IMR-90 (cell line): ENCODE measurements at regions not wholly inside any gene's neighbourhood (a gene's known extent, or its start where the extent isn't known, plus 50 kb on each side); places are given as distances from the start of the nearest gene placed in this dataset.

Experiments
- ATAC-seq: fragments of 200-7000 bp; cut with Tn5 transposase; 2 replicates; pipeline ENCODE4 v1.9.1; 2020; ENCODE audit warnings: low read depth, mild to moderate bottlenecking, moderate library complexity
- BruUV-seq: library from RNA; stranded (reverse); fragments of 400-500 nt; replicated peaks from 2 replicates; lab custom pipeline; 2021; lab: Mats Ljungman, UMichigan
- CTCF ChIA-PET: fragments of 300-600 bp; formaldehyde crosslinking; extraction: SDS; loops from one replicate; lab custom pipeline; 2021; ENCODE audit warnings: antibody characterized with exemption; lab: Yijun Ruan, JAX
- POLR2A ChIA-PET: fragments of 300-600 bp; sonication (Branson Sonifier 250); formaldehyde crosslinking; loops from one replicate; lab custom pipeline; 2022; ENCODE audit warnings: antibody characterized with exemption; ENCODE audit not compliant: unreplicated experiment; lab: Charles Lee
- DNase-seq: peaks from one replicate; pipeline ENCODE4 v3.0.0; 2013
- H2AFZ ChIP-seq: replicated peaks from 2 replicates; pipeline ENCODE3; 2013; ENCODE audit warnings: low read length, mild to moderate bottlenecking; ENCODE audit not compliant: poor library complexity
- H2AK5ac ChIP-seq: 2 replicates; pipeline ENCODE4 v1.6.1; 2013; ENCODE audit warnings: low read depth, low read length, inconsistent platforms
- H2AK9ac ChIP-seq: replicated peaks from 2 replicates; pipeline ENCODE3; 2013; ENCODE audit warnings: mild to moderate bottlenecking, low read depth, low read length, moderate library complexity; ENCODE audit not compliant: poor library complexity
- H2BK120ac ChIP-seq: 2 replicates; pipeline ENCODE4 v1.6.1; 2013; ENCODE audit warnings: low read depth, low read length, inconsistent platforms
- H2BK15ac ChIP-seq: 3 replicates; pipeline ENCODE4 v1.6.1; 2013; ENCODE audit warnings: low read depth, low read length, inconsistent platforms
- H2BK20ac ChIP-seq: 2 replicates; pipeline ENCODE4 v1.6.1; 2013; ENCODE audit warnings: low read depth, mild to moderate bottlenecking, inconsistent platforms, low read length, moderate library complexity
- H2BK5ac ChIP-seq: 2 replicates; pipeline ENCODE4 v1.6.1; 2013; ENCODE audit warnings: mild to moderate bottlenecking, low read depth, low read length, inconsistent platforms; ENCODE audit not compliant: poor library complexity, severe bottlenecking
- H3K14ac ChIP-seq: replicated peaks from 2 replicates; pipeline ENCODE4 v1.6.1; 2013; ENCODE audit warnings: low read depth, low read length, inconsistent platforms
- H3K18ac ChIP-seq: 2 replicates; pipeline ENCODE4 v1.6.1; 2013; ENCODE audit warnings: low read depth, low read length, control low read depth
- H3K23ac ChIP-seq: 2 replicates; pipeline ENCODE4 v1.6.1; 2013; ENCODE audit warnings: low read depth, low read length, inconsistent platforms
- H3K27ac ChIP-seq: 2 replicates; pipeline ENCODE4 v1.5.1; 2013; ENCODE audit warnings: mild to moderate bottlenecking, control low read depth, low read length; ENCODE audit not compliant: insufficient read depth
- H3K27me3 ChIP-seq: 2 replicates; pipeline ENCODE4 v1.6.1; 2013; ENCODE audit warnings: low read length; ENCODE audit not compliant: control insufficient read depth, insufficient read depth
- H3K36me3 ChIP-seq: 2 replicates; pipeline ENCODE4 v1.6.1; 2013; ENCODE audit warnings: low read length, mixed read lengths; ENCODE audit not compliant: control insufficient read depth, insufficient read depth
- H3K4ac ChIP-seq: 2 replicates; pipeline ENCODE4 v1.6.1; 2013; ENCODE audit warnings: low read depth, low read length, inconsistent platforms
- H3K4me1 ChIP-seq: 2 replicates; pipeline ENCODE4 v1.6.1; 2013; ENCODE audit warnings: low read length, mixed read lengths; ENCODE audit not compliant: control insufficient read depth, insufficient read depth
- H3K4me2 ChIP-seq: 2 replicates; pipeline ENCODE4 v1.6.1; 2013; ENCODE audit warnings: low read depth, mild to moderate bottlenecking, control low read depth, low read length, moderate library complexity
- H3K4me3 ChIP-seq: 2 replicates; pipeline ENCODE4 v1.5.1; 2013; ENCODE audit warnings: low read depth, mild to moderate bottlenecking, control low read depth, low read length, moderate library complexity; ENCODE audit not compliant: insufficient read depth
- H3K56ac ChIP-seq: 2 replicates; pipeline ENCODE4 v1.6.1; 2013; ENCODE audit warnings: low read length, inconsistent platforms; ENCODE audit not compliant: insufficient read depth; ENCODE audit errors: extremely low read depth
- H3K79me1 ChIP-seq, 2 experiments: 2 replicates each; pipeline ENCODE4 v1.6.1; 2013; ENCODE audit warnings: low read length in 2 of 2, inconsistent platforms in 1 of 2, low read depth in 1 of 2
- H3K9ac ChIP-seq: 2 replicates; pipeline ENCODE4 v1.6.1; 2013; ENCODE audit warnings: low read depth, low read length, control low read depth
- H3K9me1 ChIP-seq: 2 replicates; pipeline ENCODE4 v1.6.1; 2013; ENCODE audit warnings: low read length, inconsistent platforms; ENCODE audit not compliant: insufficient read depth
- H3K9me3 ChIP-seq: 2 replicates; pipeline ENCODE4 v1.6.1; 2013; ENCODE audit warnings: low read length; ENCODE audit not compliant: control insufficient read depth, insufficient read depth
- H4K20me1 ChIP-seq: 2 replicates; pipeline ENCODE4 v1.6.1; 2013; ENCODE audit warnings: low read length, inconsistent platforms; ENCODE audit not compliant: insufficient read depth
- H4K5ac ChIP-seq: 2 replicates; pipeline ENCODE4 v1.6.1; 2013; ENCODE audit warnings: mild to moderate bottlenecking, low read depth, low read length, control low read depth
- H4K8ac ChIP-seq, 2 experiments: 2 replicates each; pipeline ENCODE4 v1.6.1; 2013; ENCODE audit warnings: low read depth in 2 of 2, low read length in 2 of 2, control low read depth in 1 of 2, inconsistent platforms in 1 of 2
- H4K91ac ChIP-seq: 2 replicates; pipeline ENCODE4 v1.6.1; 2013; ENCODE audit warnings: low read depth, low read length, inconsistent platforms; ENCODE audit not compliant: insufficient read depth
- BHLHE40 ChIP-seq: fragments of 150-350 bp; IDR thresholded peaks from 2 replicates; pipeline ENCODE4 v1.6.1; 2016; ENCODE audit warnings: mild to moderate bottlenecking, low read depth, low read length
- CEBPB ChIP-seq: IDR thresholded peaks from 2 replicates; pipeline ENCODE4 v1.6.1; 2012; ENCODE audit warnings: low read depth, low read length, improper control_type of control experiment
- CHD1 ChIP-seq: IDR thresholded peaks from 2 replicates; pipeline ENCODE4 v1.6.1; 2012; ENCODE audit warnings: low read depth, low read length, improper control_type of control experiment
- CTCF ChIP-seq: conservative IDR thresholded peaks from 2 replicates; pipeline ENCODE4 v1.5.1; 2012; ENCODE audit warnings: mild to moderate bottlenecking, low read depth, low read length, improper control_type of control experiment
- ELK1 ChIP-seq: fragments of 150-350 bp; IDR thresholded peaks from 2 replicates; pipeline ENCODE4 v1.6.1; 2016; ENCODE audit warnings: low read depth, mild to moderate bottlenecking, low read length, moderate library complexity, borderline replicate concordance
- FOS ChIP-seq: fragments of 150-350 bp; IDR thresholded peaks from 2 replicates; pipeline ENCODE4 v1.6.1; 2016; ENCODE audit warnings: low read depth, low read length
- MAFK ChIP-seq: IDR thresholded peaks from 2 replicates; pipeline ENCODE4 v1.6.1; 2012; ENCODE audit warnings: low read depth, low read length, improper control_type of control experiment
- MAZ ChIP-seq: IDR thresholded peaks from 2 replicates; pipeline ENCODE4 v1.6.1; 2012; ENCODE audit warnings: low read depth, mild to moderate bottlenecking, low read length, improper control_type of control experiment, moderate library complexity, borderline replicate concordance
- MXI1 ChIP-seq: IDR thresholded peaks from 2 replicates; pipeline ENCODE4 v1.6.1; 2012; ENCODE audit warnings: low read depth, mild to moderate bottlenecking, low read length, moderate library complexity, borderline replicate concordance
- NFE2L2 ChIP-seq: fragments of 150-350 bp; IDR thresholded peaks from 2 replicates; pipeline ENCODE4 v1.6.1; 2016; ENCODE audit warnings: low read depth, mild to moderate bottlenecking, low read length
- POLR2A ChIP-seq: IDR thresholded peaks from 2 replicates; pipeline ENCODE4 v1.6.1; 2012; ENCODE audit warnings: mild to moderate bottlenecking, low read depth, low read length
- RAD21 ChIP-seq: IDR thresholded peaks from 2 replicates; pipeline ENCODE4 v1.6.1; 2012; ENCODE audit warnings: low read length, improper control_type of control experiment
- RCOR1 ChIP-seq: IDR thresholded peaks from 2 replicates; pipeline ENCODE4 v1.6.1; 2012; ENCODE audit warnings: mild to moderate bottlenecking, low read length, improper control_type of control experiment; ENCODE audit not compliant: insufficient replicate concordance
- RFX5 ChIP-seq: IDR thresholded peaks from 2 replicates; pipeline ENCODE4 v1.8.0; 2012; ENCODE audit warnings: low read depth, mild to moderate bottlenecking, low read length, moderate library complexity
- SMC3 ChIP-seq: fragments of 150-350 bp; IDR thresholded peaks from 2 replicates; pipeline ENCODE4 v1.6.1; 2016; ENCODE audit warnings: low read depth, mild to moderate bottlenecking, antibody characterized with exemption, low read length, moderate library complexity
- USF2 ChIP-seq: fragments of 150-350 bp; IDR thresholded peaks from 2 replicates; pipeline ENCODE4 v1.6.1; 2017; ENCODE audit warnings: mild to moderate bottlenecking, antibody characterized with exemption, low read length, low read depth
- WGBS, 2 experiments: methylation state at CpG; one replicate each; pipeline versions ENCODE4 v1.1.5 to v1.1.7; 2013; ENCODE audit warnings: missing lambda C conversion rate in 2 of 2; ENCODE audit not compliant: insufficient read length in 1 of 2; ENCODE audit errors: extremely low coverage in 2 of 2; 5-methylcytosine and 5-hydroxymethylcytosine counted together
- dilution Hi-C: fragments of 300-500 bp; cut with HindIII; formaldehyde crosslinking; loops from one replicate; pipeline ENCODE4 v1.14.3; 2018; ENCODE audit warnings: low sequenced_read_pairs; ENCODE audit not compliant: unreplicated experiment
- in situ Hi-C: fragments of 300-500 bp; cut with MboI; formaldehyde crosslinking; loops from 3 replicates; pipeline ENCODE4 v1.14.3; 2019; ENCODE audit warnings: low sequenced_read_pairs, inconsistent platforms, mixed read lengths
- intact Hi-C: fragments of 100-400 bp; cut with micrococcal nuclease; formaldehyde crosslinking; loops from 2 replicates; pipeline ENCODE4 v1.10.0; 2022

- Histone ChIP-seq H3K4me2 (peak overlapping the region; percentile 90; the same call in 1 of the 2 replicates), H2BK120ac (no peak overlapping the region), H3K27me3 (peaks cover 2% of the 10 kb centered on the region; the same call in 1 of the 2 replicates), H3K56ac (no peak overlapping the region), H4K8ac (0 out of 4 replicates have a peak overlapping the region, but pooled peaks of 1 of the 2 experiments have one; percentile 20), H3K18ac (no peak overlapping the region), H3K23ac (no peak overlapping the region), H3K9ac (no peak overlapping the region), H4K20me1 (no peaks in the 10 kb centered on the region), H2AK9ac (no peak overlapping the region), H3K79me1 (no peaks in the 10 kb centered on the region), H2BK15ac (no peak overlapping the region), H4K91ac (no peak overlapping the region), H3K27ac (no peak overlapping the region), H3K9me1 (peaks cover 4% of the 10 kb centered on the region; the same call in 1 of the 2 replicates), H4K5ac (no peak overlapping the region), H3K14ac (no peak overlapping the region), H3K4me1 (peaks cover 7% of the 10 kb centered on the region), H3K4me3 (no peak overlapping the region), H3K9me3 (no peaks in the 10 kb centered on the region), H3K4ac (no peak overlapping the region), H2BK20ac (no peak overlapping the region), H2BK5ac (no peak overlapping the region), H2AK5ac (no peak overlapping the region), H3K36me3 (no peaks in the 10 kb centered on the region), H2AFZ (peak overlapping the region; percentile 74)
- no CpG with 5 or more reads among the region's 4 CpGs for WGBS, 2 experiments
- ChIA-PET POLR2A (no interaction called here), CTCF (no interaction called here)
- intact Hi-C loops (no loop called here), dilution Hi-C loops (no loop called here), in situ Hi-C loops (no loop called here)
- BruUV-seq = no TSS peak
- ATAC-seq = 0 out of 2 replicates have a peak, but pooled peaks have one; percentile 11
- DNase-seq = no peak
- TF ChIP-seq ELK1 = no peak
- TF ChIP-seq NFE2L2 = no peak
- TF ChIP-seq FOS = no peak
- TF ChIP-seq CTCF = no peak
- no peak for TF ChIP-seq RCOR1
- TF ChIP-seq CEBPB = no peak
- no peak for TF ChIP-seq MAFK
- TF ChIP-seq RAD21 = no peak
- no peak for TF ChIP-seq MXI1
- no peak for TF ChIP-seq BHLHE40
- no peak for TF ChIP-seq CHD1
- TF ChIP-seq RFX5 = no peak
- no peak for TF ChIP-seq MAZ
- TF ChIP-seq SMC3 = no peak
- no peak for TF ChIP-seq USF2
- TF ChIP-seq POLR2A = no peak
Measured at GRCh38 chr13:44156294-44156658, 217.3 kb upstream of the SERP2 start.
